NCI-H774 (cell line): ENCODE measurements at regions not wholly inside any gene's neighbourhood (a gene's known extent, or its start where the extent isn't known, plus 50 kb on each side); places are given as distances from the start of the nearest gene placed in this dataset.
"Not testable (repeated sequence)": the region's sequence is repeated elsewhere in the genome, so short reads cannot be mapped to it uniquely, and the experiment has no call there.

Experiments used
- DNase-seq: peaks from one replicate; lab custom pipeline; 2025; lab: John Stamatoyannopoulos, UW

DNA sequence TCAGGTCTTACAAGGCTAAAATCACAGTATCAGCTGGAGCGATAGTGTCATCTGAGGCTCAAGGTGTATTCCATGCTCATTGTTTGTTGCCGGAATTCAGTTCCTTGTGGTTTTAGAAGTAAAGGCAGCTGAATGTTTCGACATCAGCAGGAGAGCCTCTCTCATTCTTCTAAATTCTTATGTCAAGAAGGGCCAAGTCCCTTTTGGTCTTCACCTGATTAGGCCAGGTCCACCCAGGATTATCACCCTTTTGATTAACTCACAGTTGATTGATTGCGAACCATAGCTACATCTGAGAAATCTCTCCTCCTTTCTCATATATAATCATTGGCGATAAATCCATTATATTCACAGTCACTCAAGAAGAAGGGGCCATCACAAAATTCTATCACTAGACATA, 806.7 kb upstream of the PRMT6 start:
- DNase-seq, result no peak

DNA sequence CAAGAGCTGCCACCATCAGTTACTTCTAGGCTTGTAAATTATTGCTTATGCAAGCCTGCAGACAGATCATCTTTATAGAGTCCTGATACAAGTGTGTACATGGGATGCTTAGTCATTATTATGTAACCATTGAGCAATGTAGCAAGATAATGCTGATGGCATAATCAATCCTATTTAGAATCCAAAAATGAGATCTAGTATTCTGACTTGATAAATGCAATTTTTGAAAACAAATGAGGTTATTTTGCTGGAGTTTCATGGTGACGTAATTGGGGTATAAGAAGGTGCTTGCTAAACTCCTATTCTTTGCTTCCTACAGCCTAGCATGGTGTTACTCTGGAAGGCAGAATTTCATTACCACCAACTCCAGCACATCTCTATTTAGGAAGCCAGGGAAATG, 801.7 kb upstream of the PRMT6 start:
- DNase-seq, result no peak

DNA sequence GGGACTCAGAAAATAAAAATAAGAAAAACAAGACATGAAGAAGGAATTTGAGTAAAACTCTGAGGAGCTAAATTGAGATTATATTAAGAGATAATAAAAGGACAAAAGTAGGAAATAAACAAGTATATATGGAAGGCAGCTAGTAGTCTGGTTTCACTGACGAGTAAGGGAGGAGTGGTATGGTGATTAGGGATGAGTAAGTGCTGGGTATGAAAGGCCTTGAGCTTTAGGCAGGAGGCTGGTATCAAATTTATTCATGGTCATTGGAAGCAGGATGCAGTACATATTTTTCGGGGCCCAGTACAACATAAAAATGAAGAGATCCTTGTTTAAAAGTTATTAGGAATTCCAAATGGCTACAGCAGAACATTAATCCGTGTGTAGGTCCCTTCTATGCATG, 789.7 kb upstream of the PRMT6 start:
- no peak for DNase-seq

DNA sequence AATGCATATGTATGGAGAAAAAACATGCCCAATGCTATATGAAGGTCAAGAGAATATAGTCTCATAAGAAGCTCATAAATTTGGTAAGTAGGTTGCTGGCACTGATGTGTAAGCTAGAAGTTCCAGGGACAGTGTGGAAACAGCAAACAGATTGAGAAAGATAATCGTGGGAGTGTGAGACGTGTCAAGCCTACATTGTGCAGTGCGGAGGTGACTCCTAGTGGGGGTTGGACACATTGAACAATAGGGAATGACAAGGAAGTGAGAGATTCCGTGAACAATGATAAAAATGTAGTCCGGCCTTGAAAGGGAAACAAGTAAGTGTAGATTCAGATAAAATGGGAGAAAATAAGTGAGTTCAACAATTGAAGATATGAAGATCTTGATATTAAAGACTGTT, 788.4 kb upstream of the PRMT6 start:
- no peak for DNase-seq

DNA sequence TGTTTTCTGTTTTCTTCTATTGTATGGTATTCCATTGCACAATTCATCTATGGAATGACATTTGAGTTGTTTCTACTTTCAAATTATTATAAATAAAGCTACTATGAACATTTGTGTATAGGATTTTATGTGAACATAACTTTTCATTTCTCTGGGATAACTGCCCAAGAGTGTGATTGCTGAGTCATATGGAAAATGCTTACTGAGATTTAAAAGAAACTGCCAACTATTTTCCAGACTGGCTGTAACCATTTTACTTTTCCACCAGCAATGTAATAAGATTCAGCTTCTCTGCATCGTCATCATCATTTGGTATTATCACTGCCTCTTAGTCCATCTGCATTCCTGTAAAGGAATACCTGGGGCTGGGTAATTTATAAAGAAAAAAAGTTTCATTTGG, 779.6 kb upstream of the PRMT6 start:
- DNase-seq, result no peak

DNA sequence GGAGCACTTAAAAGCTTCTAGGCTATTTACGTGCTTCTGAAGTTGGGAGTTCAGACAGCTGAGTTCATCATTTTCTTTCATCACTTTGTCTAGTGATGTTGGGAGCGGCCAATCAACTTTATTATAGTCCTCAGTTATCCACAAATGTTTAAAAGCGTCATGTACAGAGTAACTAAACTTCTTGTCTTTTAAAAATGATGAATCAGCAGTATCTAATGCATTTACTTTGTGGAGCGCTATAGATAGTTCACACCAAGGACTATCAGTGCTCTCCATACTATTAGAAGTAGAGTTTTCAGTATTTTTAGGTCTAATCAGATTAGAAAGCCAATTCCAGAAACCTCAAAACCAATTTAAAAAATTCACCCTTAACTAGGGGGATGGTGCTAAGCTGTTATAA, 778.7 kb upstream of the PRMT6 start:
- DNase-seq, result no peak

DNA sequence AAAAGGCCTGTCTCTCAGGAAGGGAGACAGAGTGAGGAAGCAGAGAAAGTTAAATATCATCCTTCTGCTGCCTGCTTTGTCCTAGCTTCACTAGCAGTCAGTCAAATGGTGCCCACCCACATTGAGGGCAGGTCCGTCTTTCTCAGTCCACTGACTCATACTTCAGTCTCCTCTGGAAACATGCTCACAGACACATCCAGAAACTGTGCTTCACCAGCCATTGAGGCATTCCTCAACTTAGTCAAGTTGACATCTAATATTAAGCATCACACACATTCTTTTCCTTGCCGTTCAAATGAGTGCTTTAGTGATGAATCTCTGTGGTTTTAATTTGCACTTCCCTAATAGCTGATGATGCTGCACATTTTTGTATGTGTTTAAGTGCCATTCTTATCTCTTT, 777.8 kb upstream of the PRMT6 start:
- no peak for DNase-seq

DNA sequence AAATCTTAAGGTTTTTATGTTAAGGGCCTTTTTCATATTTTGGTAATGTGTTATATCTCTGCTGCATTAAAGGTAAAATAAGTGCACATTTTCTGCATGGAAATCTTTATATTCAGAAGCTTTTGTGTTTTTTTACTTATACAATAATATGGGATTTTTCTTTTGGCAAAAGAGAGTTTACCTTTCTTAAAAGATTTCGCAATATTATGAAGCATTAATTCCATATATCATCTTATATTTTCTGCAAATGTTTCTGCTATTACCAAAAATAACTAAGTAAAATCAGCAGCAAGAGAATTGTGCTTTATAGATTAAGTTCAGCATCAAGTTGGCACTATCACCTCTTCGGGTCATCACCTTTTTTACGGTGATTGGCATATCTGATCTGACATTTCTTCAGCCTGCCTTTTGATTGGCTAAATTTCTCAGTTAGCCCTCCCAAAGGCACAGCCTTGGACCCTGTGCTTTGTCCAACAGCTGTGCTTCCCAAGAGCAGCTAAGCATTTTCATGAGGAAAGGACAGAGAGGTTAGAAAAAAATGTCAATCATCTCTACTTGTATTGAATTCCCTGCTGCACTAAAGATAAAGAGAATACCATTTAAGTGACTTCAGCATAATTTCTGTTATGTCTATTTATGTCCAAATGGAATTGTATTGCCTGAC, 767.1 kb upstream of the PRMT6 start:
- no peak for DNase-seq

DNA sequence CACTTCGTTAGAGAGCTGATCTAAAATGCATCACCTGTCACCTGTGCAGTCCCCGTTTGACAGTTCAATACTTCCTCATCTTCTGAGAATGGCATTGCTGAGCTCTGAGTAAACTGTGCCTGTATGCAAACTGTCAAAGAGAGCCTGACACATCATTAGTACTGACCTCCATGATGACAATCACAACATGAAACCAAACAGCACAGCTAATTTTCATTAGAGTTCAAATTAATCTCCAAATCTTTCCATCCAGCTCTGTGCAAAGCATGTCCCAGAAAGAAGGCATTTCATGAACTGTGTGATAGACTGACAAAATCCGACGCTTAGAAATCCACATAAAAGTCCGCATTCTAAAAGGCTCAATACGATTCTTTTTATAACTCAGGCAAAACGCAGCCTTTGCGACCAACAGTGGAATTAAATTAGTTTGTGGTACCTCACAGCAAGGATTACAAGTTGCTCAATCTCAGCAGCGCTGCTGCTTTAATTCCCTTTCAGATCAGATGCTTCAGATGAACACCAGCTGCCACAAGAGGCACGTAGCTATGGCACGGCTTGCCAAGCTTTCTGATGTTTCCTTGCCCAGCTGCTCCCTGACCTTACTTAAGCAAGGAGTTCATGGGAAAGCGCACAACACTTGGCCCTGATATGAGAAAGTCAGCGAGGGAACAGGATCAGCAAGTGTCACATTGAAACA, 765.5 kb upstream of the PRMT6 start:
- no peak for DNase-seq

DNA sequence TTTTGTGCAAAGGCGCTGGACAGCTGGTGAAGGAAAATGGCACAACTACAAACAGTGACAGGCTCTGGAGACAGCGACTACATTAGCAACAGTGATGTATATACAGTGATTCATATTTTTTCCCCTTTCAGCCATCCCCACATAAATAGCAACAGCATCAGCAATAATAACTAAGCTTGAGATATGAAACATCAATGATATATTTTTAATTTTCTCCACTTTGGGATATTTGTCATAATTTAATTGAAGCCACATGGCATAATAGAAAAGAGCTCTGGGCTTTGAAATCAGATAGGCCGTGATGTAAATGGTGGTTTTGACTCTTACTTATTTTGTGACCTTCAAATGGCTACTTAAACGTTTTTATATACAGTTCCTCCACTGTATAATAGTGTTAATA, 764.3 kb upstream of the PRMT6 start:
- no peak for DNase-seq

DNA sequence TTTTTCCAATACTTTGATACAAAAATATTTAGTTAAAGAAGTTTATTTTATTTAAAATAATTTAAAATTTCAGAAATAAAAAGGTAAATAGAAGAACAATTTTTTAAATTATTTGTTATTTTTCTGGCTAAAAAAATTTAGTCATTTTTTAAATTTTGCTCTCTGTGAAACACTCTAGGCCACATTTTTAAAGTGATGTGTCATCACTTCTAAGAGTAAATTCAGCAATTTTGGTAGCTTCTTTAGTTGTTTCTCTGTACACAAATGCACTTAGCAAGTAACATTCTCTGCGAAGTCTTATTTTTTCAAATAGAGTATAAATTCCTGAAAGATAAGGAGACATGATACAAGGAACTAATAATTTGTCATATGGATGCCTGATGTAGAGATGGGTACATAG, 760.0 kb upstream of the PRMT6 start:
- DNase-seq, result no peak

DNA sequence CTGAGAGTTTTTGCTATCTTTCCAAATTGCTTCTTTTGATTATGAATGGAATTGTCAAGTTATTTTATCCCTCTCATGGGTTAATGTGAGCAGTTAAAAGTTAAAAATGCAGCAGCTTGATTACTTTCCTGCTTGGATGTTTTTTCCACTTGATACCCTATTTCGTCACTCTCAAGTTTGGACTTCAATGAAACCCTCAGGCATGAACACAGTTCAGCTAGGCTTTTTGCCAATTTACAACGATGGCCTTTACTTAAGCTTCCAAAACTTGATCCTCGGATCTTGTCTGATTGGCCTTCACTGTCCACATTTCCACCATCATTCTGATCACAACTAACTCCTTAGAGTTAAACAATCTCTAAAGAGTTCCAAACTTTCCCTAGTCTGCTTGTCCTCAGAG, 752.4 kb upstream of the PRMT6 start:
- DNase-seq, result no peak

DNA sequence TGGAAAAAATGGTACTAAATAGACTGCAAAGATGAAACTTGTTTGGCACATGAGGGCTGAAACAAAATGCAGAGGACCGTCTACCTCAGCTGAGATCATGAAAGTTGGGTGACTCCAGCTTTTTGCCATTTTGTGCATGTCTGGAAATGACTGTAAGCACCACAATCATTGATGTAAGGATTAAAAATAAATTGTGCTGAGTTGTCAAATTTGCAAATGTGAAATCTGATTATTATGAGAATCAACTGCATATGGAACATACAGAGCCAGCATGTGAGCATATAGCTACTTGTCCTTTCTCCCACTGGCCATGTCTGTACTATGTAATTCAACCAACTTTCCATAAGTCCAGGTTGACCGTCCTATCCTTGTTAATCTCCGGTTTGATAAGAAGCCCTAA, 736.9 kb upstream of the PRMT6 start:
- no peak for DNase-seq

DNA sequence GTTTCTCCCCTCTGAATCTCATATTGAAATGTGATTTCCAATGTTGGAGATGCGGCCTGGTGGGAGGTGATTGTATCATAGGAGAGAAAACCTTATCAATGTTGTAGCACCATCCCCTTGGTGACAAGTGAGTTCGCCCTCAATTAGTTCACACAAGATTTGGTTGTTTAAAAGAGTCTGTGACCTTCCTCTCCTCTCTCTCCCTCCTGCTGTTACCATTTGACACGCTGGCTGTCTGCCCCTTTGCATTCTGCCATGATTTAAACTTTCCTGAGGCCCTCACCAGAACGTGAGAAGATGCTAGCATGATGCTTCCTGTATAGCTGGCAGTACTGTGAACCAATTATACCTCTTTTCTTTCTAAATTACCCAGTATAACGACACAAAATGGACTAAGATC, 730.9 kb upstream of the PRMT6 start:
- no peak for DNase-seq

DNA sequence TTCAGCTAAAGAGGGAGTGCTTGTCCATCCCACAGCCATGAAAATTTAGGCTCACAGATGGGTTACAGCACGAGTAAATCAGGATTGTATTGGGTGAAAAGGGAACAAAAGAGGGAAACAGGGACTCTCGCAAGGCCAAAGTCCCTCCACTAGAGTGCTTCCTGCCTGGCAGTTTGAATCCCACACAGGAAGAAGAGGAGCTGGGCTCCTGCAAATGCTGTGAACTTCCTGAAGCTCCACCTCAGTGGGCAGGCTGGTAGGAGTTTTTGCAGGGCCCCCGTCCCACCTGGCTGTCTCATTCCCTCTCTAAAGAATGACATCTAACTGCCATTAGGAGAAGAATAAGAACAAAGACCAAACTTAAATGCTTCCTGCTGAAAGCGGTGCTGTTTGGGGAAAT, 712.0 kb upstream of the PRMT6 start:
- no peak for DNase-seq

DNA sequence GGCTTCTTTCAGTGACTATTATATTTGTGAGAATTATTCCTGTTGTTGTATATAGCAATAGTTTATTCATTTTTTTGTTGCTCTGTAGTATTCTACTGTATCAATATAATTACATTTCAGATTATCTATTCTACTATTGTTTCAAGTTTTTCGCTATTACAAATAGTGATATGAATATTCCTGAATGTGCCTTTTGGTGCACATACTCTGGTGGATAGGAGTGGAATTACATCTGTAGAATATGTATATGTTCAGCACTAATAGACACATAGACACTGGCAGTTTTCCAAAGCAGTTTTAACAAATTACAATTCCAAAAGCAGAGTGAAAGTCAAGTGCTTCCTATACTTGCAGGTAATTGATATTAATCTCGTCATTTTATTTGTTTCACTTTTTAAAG, 696.2 kb upstream of the PRMT6 start:
- DNase-seq, result no peak

DNA sequence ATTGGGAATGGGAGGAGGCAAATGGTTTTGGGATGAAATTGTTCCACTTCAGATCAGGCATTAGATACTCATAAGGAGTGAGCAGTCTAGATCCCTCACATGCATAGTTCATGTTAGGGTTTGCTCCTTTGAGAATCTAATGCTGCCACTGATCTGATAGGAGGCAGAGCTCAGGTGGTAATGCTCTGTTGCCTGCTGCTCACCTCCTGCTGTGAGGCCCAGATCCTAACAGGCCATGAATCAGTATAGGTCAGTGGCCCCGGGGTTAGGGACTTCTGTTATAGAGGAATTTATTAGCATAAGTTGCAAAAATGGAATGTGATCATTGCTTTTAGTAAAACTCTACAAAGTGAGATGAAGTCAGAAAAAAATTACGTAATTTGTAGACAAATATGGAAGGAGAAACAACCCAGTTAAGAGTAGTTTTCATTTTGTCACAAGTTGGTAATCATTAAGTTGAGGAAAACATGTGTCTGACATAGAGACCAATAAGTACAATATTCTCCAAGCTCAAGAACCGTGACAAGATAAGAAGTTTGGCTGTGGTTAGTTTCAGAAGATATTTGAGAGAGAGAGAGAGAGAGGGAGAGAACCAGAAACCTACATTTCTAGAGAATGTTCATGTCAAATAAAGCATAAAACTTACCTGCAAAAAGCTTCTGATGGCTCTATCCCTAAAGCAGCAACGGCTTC, 689.7 kb upstream of the PRMT6 start:
- DNase-seq, result no peak

DNA sequence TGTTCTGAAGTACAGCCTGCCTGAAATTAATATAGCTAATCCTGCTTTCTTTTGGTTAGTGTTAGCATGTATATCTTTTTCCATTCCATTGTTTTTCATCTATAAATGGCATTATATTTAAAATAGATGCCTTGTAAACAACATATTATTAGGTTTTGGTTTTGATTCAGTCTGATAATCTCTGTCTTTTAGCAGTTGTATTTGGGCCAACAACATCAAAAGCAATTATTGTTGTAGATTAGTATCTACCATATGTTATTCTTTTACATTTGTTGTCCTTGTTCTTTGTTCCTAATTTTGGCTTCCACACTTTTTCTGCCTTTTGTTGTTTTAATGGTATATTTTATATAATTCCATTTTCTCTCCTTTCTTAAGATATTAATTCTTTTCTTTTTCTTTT, 678.2 kb upstream of the PRMT6 start:
- DNase-seq, result no peak

DNA sequence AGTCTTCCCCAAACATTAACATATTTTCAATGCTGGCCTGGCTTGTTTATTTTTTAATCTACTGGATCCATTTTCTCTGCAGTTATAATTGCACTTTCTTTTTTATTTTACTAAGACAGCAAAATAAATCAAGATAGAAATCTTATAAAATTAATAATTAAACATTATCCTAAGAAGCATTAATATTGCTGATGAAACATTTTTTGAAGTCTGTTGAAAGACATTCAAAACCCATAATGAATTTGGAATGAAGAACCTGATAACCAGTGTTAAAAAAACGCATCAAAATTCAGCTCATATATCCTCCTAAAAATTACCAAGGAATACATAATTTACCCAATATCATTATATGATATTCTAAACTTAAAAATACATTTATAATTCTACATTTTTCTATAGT, 675.7 kb upstream of the PRMT6 start:
- no peak for DNase-seq

DNA sequence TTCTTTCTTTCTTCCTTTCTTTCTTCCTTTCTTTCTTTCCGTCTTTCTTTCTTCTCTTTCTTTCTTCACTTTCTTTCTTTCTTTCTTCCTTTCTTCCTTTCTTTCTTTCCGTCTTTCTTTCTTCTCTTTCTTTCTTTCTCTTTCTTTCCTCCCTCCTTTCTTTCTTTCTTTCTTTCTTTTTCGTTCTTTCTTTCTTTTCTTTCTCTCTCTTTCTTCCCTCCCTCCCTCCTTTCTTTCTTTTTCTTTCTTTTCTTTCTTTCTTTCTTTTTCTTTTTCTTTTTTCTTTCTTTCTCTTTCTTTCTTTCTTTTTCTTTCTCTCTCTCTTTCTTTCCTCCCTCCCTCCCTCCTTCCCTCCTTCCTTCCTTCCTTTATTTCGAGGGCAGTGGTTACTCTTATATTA, 667.3 kb upstream of the PRMT6 start:
- DNase-seq, result not testable (repeated sequence)

DNA sequence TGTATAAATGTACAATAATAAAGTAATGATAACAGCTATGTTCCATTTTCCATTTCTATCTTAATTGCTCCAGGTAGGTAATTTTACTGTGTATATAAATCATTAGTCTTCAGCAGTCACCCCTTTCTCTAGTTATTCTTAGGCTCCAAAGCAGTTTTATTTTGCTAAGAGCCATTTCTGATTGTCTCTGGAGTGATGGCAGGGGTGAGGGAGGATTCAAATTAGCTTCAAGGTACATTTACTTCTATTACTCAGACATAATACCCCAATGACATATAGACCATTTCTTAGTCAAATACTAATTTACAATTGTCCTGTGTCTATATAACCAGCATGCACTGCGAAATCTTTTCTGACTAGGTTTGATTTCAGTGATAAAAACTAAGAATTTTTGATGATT, 663.4 kb upstream of the PRMT6 start:
- DNase-seq, result no peak

DNA sequence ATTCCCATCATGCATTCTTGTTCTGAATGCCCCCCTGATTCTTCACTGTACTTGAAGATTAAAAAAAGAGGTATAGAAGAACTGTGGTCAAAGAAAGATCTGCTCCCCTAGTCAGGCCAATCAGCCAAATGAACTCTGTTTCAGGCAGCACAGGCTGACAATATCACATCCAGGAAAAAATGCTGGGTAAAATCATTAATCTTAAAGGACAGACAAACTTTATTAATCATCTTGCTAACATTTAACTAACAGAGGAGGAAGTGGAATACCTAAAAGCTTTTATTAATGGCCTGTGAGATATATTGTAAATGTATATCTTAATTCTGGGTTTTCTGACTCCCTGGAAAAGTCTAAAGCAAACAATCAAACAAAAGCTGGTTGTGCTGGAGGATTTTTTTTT, 660.5 kb upstream of the PRMT6 start:
- DNase-seq, result no peak

DNA sequence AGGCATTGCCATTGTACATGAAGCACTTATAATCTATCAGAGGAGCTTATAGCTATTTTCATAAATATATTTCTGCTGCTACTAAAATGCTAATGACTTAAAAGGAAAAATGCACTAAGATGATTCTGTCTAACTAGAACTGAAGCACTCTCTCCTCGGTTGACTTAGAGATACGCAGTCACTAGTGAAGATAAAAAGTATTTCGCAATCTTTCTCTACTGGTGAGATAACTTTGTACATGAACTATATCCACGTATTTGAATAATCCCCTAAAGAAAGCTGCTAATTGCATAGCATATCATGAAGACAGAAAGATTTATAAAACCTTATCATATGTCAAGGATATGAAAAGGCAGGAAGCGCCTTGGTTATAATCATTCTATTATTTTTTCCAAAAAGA, 658.1 kb upstream of the PRMT6 start:
- no peak for DNase-seq

DNA sequence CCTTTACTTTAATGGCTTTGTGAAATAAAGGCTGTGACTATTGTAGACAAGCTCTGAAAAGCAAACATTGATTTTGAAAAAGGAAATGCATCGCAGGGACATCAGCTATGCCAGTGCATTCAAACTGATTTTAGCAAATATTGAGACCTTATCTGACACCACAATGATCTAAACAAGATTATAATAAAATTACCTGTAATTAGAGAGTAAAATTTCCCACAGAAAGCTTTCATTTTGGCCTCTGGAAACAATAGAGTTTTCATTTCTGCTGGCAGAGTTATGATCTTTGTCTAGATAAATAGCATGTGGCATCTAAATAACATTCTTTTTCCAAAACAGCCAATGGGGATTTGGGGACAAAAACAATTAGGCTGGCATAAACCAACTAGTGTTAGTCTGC, 650.4 kb upstream of the PRMT6 start:
- no peak for DNase-seq
